GM19035 (cell line): ENCODE measurements at regions not wholly inside any gene's neighbourhood (a gene's known extent, or its start where the extent isn't known, plus 50 kb on each side); places are given as distances from the start of the nearest gene placed in this dataset.

Source experiments
- ATAC-seq: cut with Tn5 transposase; IDR thresholded peaks from one replicate; pipeline ENCODE4 v1.9.1; 2021; ENCODE audit not compliant: unreplicated experiment

- ATAC-seq: peak; percentile 43
Observed at GRCh38 chr2:60104514-60105505, 448.6 kb downstream of the BCL11A start.

DNA sequence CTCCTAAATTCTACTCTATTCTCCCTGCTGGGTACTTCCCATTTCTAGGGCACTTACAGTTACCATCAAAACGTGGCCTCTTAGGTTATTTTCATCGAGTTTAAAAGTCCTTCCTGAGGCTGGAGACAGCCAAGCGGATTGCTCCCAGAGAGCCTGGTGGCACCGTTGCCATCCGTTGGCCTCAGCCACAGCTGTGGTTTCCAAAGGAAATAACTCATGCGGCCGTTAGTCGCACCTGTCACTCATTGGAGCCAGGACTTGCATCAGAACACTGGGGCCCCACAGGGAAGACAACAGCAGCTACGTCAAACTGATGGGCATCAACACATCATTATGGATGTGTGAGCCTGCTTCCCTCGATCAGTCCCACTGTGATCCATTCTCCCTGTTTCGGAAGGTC lies 453.4 kb downstream of the BCL11A start:
- ATAC-seq: no peak

- no peak for ATAC-seq
Observed at GRCh38 chr2:60098996-60099395, 454.5 kb downstream of the BCL11A start.

GRCh38 chr2:60097298-60097697 lies 456.2 kb downstream of the BCL11A start:
- no peak for ATAC-seq

DNA sequence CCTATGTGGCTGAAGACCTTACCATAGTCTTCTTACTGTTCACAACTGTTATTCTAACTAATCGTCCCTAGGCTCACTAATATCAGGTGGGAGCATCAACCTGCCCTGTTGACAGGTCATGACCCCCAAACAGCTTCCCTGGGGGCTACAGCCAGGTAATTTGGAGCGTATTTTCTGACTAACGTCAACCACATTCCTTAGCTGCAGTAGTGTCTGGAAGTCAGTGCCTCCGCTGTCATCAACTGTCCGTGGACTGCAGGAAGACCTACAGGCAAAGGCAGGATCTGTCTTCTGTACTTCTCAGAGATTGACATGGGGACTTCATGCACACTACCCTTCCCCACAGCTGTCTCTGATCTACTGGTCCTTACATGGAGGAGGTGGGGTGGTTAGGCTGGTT lies 456.9 kb downstream of the BCL11A start:
- no peak for ATAC-seq

GRCh38 chr2:60095903-60096302 lies 457.6 kb downstream of the BCL11A start:
- ATAC-seq: no peak

DNA sequence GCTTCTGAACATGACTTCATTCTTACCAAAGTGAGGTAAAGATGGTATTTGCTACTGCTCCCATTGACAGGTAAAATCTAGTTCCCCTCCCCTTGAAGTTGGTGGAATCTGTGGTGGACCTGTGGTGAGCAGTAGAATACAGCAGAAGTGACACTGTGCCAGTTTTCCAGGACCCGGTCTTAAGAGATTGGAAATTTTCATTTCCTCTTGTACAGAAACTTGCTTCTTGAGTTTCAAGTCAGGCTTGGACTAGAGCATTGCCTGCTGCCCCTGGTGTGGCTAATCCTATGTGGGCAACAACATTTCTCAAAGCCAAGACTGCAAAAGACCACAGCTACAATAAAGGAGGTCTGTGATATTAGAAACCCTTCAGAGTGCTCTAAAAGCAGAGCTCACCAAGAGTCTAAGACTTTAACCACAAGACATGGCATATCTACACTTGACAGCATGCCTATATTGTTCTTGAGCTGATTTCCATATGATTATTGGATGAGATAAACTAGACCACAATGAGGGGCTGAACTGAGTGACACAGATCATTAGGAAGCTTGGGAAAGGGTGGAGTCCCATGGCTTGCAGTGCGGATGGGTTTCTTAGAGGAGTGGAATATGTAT lies 458.1 kb downstream of the BCL11A start:
- ATAC-seq: no peak

- ATAC-seq: no peak
Observed at GRCh38 chr2:60094450-60094929, 459.0 kb downstream of the BCL11A start.

DNA sequence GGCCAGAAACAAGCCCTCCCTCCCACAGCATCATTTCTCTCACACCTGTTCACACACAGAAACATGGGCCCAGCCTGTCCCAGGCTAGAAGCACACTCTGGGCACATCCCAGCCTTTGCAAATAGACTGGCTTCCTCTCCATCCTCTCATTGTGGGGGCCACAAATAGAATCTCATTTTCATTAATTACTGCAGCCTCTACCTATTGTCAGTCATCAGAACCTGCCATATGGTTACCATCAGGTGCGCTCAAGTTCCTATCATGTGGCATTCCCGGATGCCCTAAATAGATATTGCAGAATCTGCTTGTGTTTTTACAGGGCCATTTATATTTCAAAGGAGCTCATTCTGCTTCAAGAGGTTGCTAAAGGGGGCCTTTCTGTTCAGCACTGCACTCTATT lies 460.7 kb downstream of the BCL11A start:
- ATAC-seq: no peak

DNA sequence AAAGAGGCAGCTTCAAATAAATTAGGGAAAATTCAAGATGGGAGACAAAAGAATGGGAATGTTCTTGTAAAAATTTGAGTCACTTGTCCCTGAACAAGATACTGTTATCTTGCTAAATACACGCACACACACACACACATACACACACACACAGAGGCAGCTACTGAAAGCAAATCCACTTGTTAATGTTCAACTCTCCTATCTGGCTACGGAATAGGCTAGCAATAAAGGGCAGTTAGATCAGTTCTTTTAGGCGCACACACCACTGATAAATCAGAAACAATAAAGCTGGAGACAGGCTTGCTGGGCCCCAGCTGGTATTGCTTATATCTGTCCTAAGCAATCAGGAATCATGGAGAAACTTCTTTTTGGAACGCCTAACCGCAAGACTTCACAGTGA lies 461.6 kb downstream of the BCL11A start:
- ATAC-seq: no peak

- no peak for ATAC-seq
Observed at GRCh38 chr2:60091266-60091665, 462.2 kb downstream of the BCL11A start.

DNA sequence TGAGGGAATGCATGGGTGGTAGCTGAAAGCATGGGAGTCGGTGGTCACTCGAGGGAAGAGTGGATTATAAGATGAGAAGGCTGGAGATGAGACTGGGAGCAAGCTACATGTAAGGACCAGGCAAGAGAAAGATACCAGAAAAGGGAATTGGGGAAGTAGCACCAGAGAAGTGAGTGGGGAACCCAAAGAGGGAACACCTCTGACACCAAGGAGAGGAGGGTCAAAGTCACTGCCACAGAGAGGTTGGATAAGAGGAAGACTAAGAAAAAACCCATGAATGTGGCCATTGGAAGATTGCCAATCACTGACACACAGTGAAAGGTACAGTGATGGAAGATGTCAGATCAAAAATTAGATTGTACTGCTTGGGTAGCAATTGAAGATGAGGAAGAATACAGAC lies 473.9 kb downstream of the BCL11A start:
- no peak for ATAC-seq

- no peak for ATAC-seq
Observed at GRCh38 chr2:60075048-60075447, 478.4 kb downstream of the BCL11A start.

DNA sequence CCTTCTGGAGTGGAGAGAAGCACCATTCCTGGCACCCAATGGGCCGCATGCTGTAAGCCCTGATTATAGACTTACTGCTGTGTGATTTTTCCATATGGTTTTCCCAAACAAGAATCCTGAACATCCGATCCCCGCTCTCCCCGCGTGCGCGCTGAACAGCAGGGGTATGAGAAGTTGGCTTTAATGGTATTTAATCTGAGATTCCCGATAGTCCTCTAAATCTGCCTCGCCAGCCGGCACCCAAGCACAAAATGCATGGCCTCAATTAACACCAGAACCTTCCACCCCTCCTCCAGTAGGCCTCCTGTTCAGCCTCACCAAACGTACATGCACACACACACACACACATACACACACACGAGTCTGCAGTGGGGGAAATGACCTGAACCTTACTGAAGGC lies 480.3 kb downstream of the BCL11A start:
- ATAC-seq: no peak

GRCh38 chr2:60072609-60073008 lies 480.8 kb downstream of the BCL11A start:
- no peak for ATAC-seq

DNA sequence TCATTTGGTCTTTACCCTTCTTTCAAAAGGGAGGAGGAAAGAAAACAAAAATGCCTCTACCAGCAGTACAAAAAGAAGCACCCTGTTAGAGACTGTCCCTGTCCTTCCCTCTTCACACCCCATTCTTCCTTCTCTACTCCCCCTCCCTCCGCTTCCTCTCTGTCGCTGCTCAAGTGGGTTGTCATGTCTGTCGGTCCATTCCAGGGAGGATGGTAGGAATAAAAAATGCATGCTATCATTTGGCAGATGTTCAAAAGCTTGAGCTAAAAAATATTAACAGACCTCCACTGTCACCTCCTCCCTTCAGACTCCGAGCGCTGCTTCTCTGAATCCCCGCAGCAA lies 482.0 kb downstream of the BCL11A start:
- no peak for ATAC-seq

DNA sequence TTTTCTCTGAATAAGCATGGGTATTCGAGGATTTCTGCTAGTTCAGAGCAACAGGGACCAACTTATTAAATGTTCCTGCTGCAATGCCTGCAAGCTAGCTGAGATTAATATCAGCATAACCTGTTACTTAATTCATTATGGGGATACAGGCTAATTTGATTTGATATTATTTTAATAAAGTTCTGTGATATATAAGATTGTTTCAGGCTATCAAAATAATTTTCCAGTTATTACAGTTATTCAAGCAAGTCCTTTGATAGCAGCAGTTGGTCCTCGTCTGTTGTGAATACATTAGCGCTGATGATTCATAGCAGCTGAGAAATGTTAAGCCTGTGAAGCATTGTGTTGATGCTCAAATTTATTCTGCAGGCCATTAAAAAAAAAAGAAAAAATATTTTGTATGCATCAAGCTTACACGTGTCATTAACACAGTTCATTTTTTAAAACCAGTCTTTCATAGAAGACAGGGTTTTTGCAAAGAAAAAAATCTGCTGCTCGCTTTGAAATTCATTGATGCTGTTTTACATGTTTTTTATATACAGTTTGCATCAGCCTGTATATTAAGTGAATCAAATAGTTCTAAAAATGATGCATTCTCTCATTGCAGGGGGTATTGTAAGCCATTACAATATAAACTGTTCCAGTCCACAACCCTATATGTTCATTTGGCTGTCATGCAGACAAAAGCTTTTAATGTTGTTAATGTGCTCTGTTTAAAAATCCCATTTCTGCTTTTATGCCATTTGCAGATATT lies 482.5 kb downstream of the BCL11A start:
- ATAC-seq: no peak

- no peak for ATAC-seq
Observed at GRCh38 chr2:60070196-60070595, 483.3 kb downstream of the BCL11A start.

GRCh38 chr2:60068755-60069154 lies 484.7 kb downstream of the BCL11A start:
- no peak for ATAC-seq

DNA sequence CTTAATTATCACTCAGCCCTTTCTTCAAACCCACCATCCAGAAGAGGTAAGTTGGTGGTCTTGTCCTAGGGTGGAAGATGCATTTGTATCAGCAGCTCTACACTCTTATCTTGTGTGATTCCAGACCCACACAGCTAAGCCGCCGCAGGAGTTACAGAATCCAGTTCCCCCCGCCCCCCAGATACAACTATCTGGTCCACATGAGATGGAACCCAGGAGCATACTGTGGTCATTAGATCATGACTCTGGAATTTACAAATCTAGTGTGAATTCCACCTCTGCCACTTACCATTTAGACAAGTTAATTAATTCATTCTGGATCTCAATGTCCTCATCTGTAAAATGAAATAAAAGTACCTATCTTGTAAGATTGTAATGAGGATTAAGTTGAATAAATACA lies 486.4 kb downstream of the BCL11A start:
- ATAC-seq: no peak

GRCh38 chr2:60066096-60066839 lies 487.2 kb downstream of the BCL11A start:
- ATAC-seq: no peak
